ENCODE measurements at regions not wholly inside any gene's neighbourhood (a gene's known extent, or its start where the extent isn't known, plus 50 kb on each side); places are given as distances from the start of the nearest gene placed in this dataset.

- TF ChIP-seq POLR2A (IDR thresholded peaks at IDR 0.05; ENCODE audit: low read depth, low read length) (no peak), TAF1 (IDR thresholded peaks at IDR 0.05; ENCODE audit: borderline replicate concordance, low read depth, low read length) (no peak)
Observed at GRCh38 chr14:84891404-84891803, 638.5 kb upstream of the FLRT2 start.
